ENCODE measurements at regions not wholly inside any gene's neighbourhood (a gene's known extent, or its start where the extent isn't known, plus 50 kb on each side); places are given as distances from the start of the nearest gene placed in this dataset.

DNA sequence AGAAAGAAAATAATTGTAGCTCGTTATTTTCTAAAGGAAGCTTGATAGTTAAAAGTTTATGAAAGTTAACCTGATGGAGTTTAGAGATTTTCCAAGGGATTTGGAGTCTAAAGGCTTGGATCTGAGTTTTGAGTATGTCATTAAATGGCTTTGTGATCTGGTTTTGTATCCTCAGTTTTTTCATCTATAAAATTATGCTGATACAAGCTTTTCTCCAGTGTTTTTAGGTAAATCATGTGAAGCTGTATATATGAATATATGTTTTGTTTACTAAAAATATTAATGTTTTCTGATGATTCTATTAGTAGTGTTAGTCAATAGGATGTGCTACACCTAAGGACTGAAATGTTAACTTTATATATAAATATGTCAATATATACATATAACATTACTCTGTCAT, 727.8 kb downstream of the CDH11 start:
- TF ChIP-seq, protein P1, sequence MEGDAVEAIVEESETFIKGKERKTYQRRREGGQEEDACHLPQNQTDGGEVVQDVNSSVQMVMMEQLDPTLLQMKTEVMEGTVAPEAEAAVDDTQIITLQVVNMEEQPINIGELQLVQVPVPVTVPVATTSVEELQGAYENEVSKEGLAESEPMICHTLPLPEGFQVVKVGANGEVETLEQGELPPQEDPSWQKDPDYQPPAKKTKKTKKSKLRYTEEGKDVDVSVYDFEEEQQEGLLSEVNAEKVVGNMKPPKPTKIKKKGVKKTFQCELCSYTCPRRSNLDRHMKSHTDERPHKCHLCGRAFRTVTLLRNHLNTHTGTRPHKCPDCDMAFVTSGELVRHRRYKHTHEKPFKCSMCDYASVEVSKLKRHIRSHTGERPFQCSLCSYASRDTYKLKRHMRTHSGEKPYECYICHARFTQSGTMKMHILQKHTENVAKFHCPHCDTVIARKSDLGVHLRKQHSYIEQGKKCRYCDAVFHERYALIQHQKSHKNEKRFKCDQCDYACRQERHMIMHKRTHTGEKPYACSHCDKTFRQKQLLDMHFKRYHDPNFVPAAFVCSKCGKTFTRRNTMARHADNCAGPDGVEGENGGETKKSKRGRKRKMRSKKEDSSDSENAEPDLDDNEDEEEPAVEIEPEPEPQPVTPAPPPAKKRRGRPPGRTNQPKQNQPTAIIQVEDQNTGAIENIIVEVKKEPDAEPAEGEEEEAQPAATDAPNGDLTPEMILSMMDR (IDR thresholded peaks at IDR 0.05; ENCODE audit: low read length) = no peak
- TF ChIP-seq EZH2phosphoT487 (IDR thresholded peaks at IDR 0.05; ENCODE audit: low read length) = no peak
- TF ChIP-seq EZH2 (optimal IDR thresholded peaks at IDR 0.05; ENCODE audit: low read depth, low read length) = no peak
